Stimulated activated CD8-positive, alpha-beta memory T cell treated with anti-CD3 and anti-CD28 coated beads, Interleukin-7, amount 100 ng/mL, for 4 hours (primary cell): ENCODE measurements at regions not wholly inside any gene's neighbourhood (a gene's known extent, or its start where the extent isn't known, plus 50 kb on each side); places are given as distances from the start of the nearest gene placed in this dataset.

Source experiments
- DNase-seq, 2 donors: peaks; one replicate each; pipeline ENCODE4 v3.0.0-alpha.2; 2020; ENCODE audit warnings: low read depth in 2 of 2

GRCh38 chr14:96931751-96932150 is 134.6 kb downstream of the VRK1 start:
- DNase-seq, result no peak

- no peak for DNase-seq
Measured at GRCh38 chr14:96934638-96935330, 137.6 kb downstream of the VRK1 start.

- no peak for DNase-seq
Measured at GRCh38 chr14:96938946-96939345, 141.8 kb downstream of the VRK1 start.

- no peak for DNase-seq
Measured at GRCh38 chr14:96940009-96940408, 142.8 kb downstream of the VRK1 start.

GRCh38 chr14:96944297-96944696 is 147.1 kb downstream of the VRK1 start:
- DNase-seq, result no peak

GRCh38 chr14:96945721-96946120 is 148.5 kb downstream of the VRK1 start:
- no peak for DNase-seq

GRCh38 chr14:96949594-96949993 is 152.4 kb downstream of the VRK1 start:
- DNase-seq, result no peak

- no peak for DNase-seq
Measured at GRCh38 chr14:96951511-96951910, 154.3 kb downstream of the VRK1 start.

- no peak for DNase-seq
Measured at GRCh38 chr14:96953087-96953874, 156.1 kb downstream of the VRK1 start.

- DNase-seq, result no peak
Measured at GRCh38 chr14:96953875-96954185, 156.6 kb downstream of the VRK1 start.

- DNase-seq, result no peak
Measured at GRCh38 chr14:96956464-96957239, 159.5 kb downstream of the VRK1 start.

- no peak for DNase-seq
Measured at GRCh38 chr14:96958057-96958456, 160.9 kb downstream of the VRK1 start.

GRCh38 chr14:96959992-96960391 is 162.8 kb downstream of the VRK1 start:
- DNase-seq, result no peak

- no peak for DNase-seq
Measured at GRCh38 chr14:96960598-96961116, 163.5 kb downstream of the VRK1 start.

GRCh38 chr14:96961895-96962294 is 164.7 kb downstream of the VRK1 start:
- no peak for DNase-seq

- no peak for DNase-seq
Measured at GRCh38 chr14:96962337-96962736, 165.2 kb downstream of the VRK1 start.

- no peak for DNase-seq
Measured at GRCh38 chr14:96964726-96965415, 167.7 kb downstream of the VRK1 start.

- DNase-seq, result no peak
Measured at GRCh38 chr14:96965885-96966595, 168.9 kb downstream of the VRK1 start.

GRCh38 chr14:96975116-96975515 is 177.9 kb downstream of the VRK1 start:
- no peak for DNase-seq

- no peak for DNase-seq
Measured at GRCh38 chr14:96978525-96979272, 181.5 kb downstream of the VRK1 start.
